ENCODE measurements at regions not wholly inside any gene's neighbourhood (a gene's known extent, or its start where the extent isn't known, plus 50 kb on each side); places are given as distances from the start of the nearest gene placed in this dataset.

GRCh38 chr4:96677499-96677898, 837.6 kb downstream of the PDHA2 start:
- no peak for TF ChIP-seq MXI1 (IDR thresholded peaks at IDR 0.05; ENCODE audit: borderline replicate concordance, low read depth, low read length)
- TF ChIP-seq FOS (IDR thresholded peaks at IDR 0.05; ENCODE audit: low read depth, low read length): no peak
- no peak for TF ChIP-seq POLR2A (IDR thresholded peaks at IDR 0.05; ENCODE audit: low read depth, low read length)
- no peak for TF ChIP-seq RCOR1 (IDR thresholded peaks at IDR 0.05; ENCODE audit: insufficient replicate concordance, low read length)
- TF ChIP-seq CTCF (conservative IDR thresholded peaks at IDR 0.05; ENCODE audit: low read depth, low read length): no peak
- TF ChIP-seq BHLHE40 (IDR thresholded peaks at IDR 0.05; ENCODE audit: low read depth, low read length): no peak
